Psoas muscle (tissue), 7 donors: ENCODE measurements at regions not wholly inside any gene's neighbourhood (a gene's known extent, or its start where the extent isn't known, plus 50 kb on each side); places are given as distances from the start of the nearest gene placed in this dataset.

Source experiments
- ATAC-seq, 4 donors: fragments of 200-7000 bp; cut with Tn5 transposase; one replicate each; pipeline ENCODE4 v1.9.1; 2020; ENCODE audit warnings: moderate library complexity in 3 of 4, mild to moderate bottlenecking in 2 of 4
- DNase-seq, 2 donors: peaks; one replicate each; pipeline ENCODE4 v3.0.0-alpha.2; 2020
- H3K27ac ChIP-seq: fragments of 200-600 bp; one replicate; pipeline ENCODE4 v1.8.0; 2022
- H3K27me3 ChIP-seq, 3 donors: fragments of 200-600 bp in 1 of 3; one replicate each; pipeline versions ENCODE4 v1.6.1 to v1.8.0; 2013 to 2022; ENCODE audit warnings: low read length in 2 of 3, mild to moderate bottlenecking in 2 of 3, moderate library complexity in 1 of 3; ENCODE audit not compliant: insufficient read depth in 3 of 3
- H3K36me3 ChIP-seq, 2 donors: fragments of 200-600 bp in 1 of 2; one replicate each; pipeline versions ENCODE4 v1.6.1 to v1.8.0; 2013 to 2022; ENCODE audit warnings: low read depth in 1 of 2, mild to moderate bottlenecking in 1 of 2, moderate library complexity in 1 of 2; ENCODE audit not compliant: insufficient read depth in 1 of 2
- H3K4me1 ChIP-seq: fragments of 200-600 bp; one replicate; pipeline ENCODE4 v1.8.0; 2022
- H3K4me3 ChIP-seq: fragments of 200-600 bp; one replicate; pipeline ENCODE4 v1.8.0; 2022; ENCODE audit warnings: mild to moderate bottlenecking
- H3K9me3 ChIP-seq: fragments of 200-600 bp; one replicate; pipeline ENCODE4 v1.8.0; 2022
- WGBS, 3 donors: extraction: QIAGEN DNeasy Blood & Tissue Kit; methylation state at CpG; one replicate each; pipeline versions ENCODE4 v1.1.6 to v1.1.7; 2013; 5-methylcytosine and 5-hydroxymethylcytosine counted together
- intact Hi-C, 2 donors: fragments of 100-400 bp; cut with DNase I; formaldehyde crosslinking; loops; one replicate each; pipeline versions ENCODE4 v1.11.0 to v1.14.2; 2022
- TF ChIP-seq, protein P1 (sequence below): fragments of 200-600 bp; IDR thresholded peaks from one replicate; pipeline ENCODE4 v1.8.0; 2022; ENCODE audit warnings: antibody characterized with exemption
- donor health status: healthy with polysubstance abuse.
- donor health status: DM: no; HTN: no; CAD: no; lungs with moderate emphysema.
- donor health status: Bipolar disorder and iron deficiency.
- donor health status: healthy.
- donor health status: DM: yes; HTN: yes; CAD: no.
- donor health status: DM: no; HTN: no; CAD: no.
- donor health status: DM: yes; HTN: yes; CAD: no.

- no peaks in the 10 kb centered on the region for H3K9me3 ChIP-seq
- intact Hi-C loops: no loop called here
- H3K27ac ChIP-seq: no peak overlapping the region
- no peak overlapping the region for H3K4me3 ChIP-seq
- no peak for ATAC-seq
- H3K27me3 ChIP-seq: no peaks in the 10 kb centered on the region
- H3K36me3 ChIP-seq: no peaks in the 10 kb centered on the region
- H3K4me1 ChIP-seq: no peaks in the 10 kb centered on the region
- 64 to 73% (median 71%) methylated on average over 1 of the region's 1 CpG for WGBS, 3 donors
- no peak for DNase-seq
- TF ChIP-seq, protein P1, sequence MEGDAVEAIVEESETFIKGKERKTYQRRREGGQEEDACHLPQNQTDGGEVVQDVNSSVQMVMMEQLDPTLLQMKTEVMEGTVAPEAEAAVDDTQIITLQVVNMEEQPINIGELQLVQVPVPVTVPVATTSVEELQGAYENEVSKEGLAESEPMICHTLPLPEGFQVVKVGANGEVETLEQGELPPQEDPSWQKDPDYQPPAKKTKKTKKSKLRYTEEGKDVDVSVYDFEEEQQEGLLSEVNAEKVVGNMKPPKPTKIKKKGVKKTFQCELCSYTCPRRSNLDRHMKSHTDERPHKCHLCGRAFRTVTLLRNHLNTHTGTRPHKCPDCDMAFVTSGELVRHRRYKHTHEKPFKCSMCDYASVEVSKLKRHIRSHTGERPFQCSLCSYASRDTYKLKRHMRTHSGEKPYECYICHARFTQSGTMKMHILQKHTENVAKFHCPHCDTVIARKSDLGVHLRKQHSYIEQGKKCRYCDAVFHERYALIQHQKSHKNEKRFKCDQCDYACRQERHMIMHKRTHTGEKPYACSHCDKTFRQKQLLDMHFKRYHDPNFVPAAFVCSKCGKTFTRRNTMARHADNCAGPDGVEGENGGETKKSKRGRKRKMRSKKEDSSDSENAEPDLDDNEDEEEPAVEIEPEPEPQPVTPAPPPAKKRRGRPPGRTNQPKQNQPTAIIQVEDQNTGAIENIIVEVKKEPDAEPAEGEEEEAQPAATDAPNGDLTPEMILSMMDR: no peak
These were observed 1012.4 kb downstream of the GRIK2 start for GRCh38 chr6:102405860-102406259.

GRCh38 chr6:102402635-102403329 lies 1009.3 kb downstream of the GRIK2 start:
- DNase-seq (no peak), ATAC-seq (no peak)
- H3K4me1 ChIP-seq: no peaks in the 10 kb centered on the region
- WGBS, 3 donors: 87 to 91% (median 90%) methylated on average over 2 of the region's 2 CpGs
- H3K9me3 ChIP-seq: no peaks in the 10 kb centered on the region
- H3K27ac ChIP-seq: no peak overlapping the region
- H3K4me3 ChIP-seq: no peak overlapping the region
- TF ChIP-seq, protein P1: no peak
- no peaks in the 10 kb centered on the region for H3K27me3 ChIP-seq
- no peaks in the 10 kb centered on the region for H3K36me3 ChIP-seq
- intact Hi-C loops: no loop called here

- TF ChIP-seq, protein P1: no peak
- H3K4me3 ChIP-seq: no peak overlapping the region
- WGBS, 3 donors: 46 to 61% (median 47%) methylated on average over 2 of the region's 2 CpGs
- DNase-seq (no peak), ATAC-seq (no peak)
- peaks cover 13% of the 10 kb centered on the region for H3K9me3 ChIP-seq
- H3K27ac ChIP-seq: no peak overlapping the region
- H3K4me1 ChIP-seq: no peaks in the 10 kb centered on the region
- H3K36me3 ChIP-seq: no peaks in the 10 kb centered on the region
- H3K27me3 ChIP-seq: no peaks in the 10 kb centered on the region
- intact Hi-C loops: no loop called here
These were observed 1005.4 kb downstream of the GRIK2 start for GRCh38 chr6:102398788-102399390.

- no peak overlapping the region for H3K4me3 ChIP-seq
- DNase-seq (no peak), ATAC-seq (no peak)
These were observed 997.0 kb downstream of the GRIK2 start for GRCh38 chr6:102390541-102390940.

More at GRCh38 chr6:102390541-102390940, 997.0 kb downstream of the GRIK2 start:
- Histone ChIP-seq H3K27me3 (no peaks in the 10 kb centered on the region), H3K9me3 (peaks cover 17% of the 10 kb centered on the region), H3K4me1 (no peaks in the 10 kb centered on the region), H3K36me3 (no peaks in the 10 kb centered on the region), H3K27ac (no peak overlapping the region)
- TF ChIP-seq, protein P1: no peak
- WGBS, 3 donors: 78 to 93% (median 81%) methylated on average over 6 of the region's 6 CpGs
- intact Hi-C loops: no loop called here
